MM.1S (cell line): ENCODE measurements at regions not wholly inside any gene's neighbourhood (a gene's known extent, or its start where the extent isn't known, plus 50 kb on each side); places are given as distances from the start of the nearest gene placed in this dataset.

Source experiments
- EZH2 ChIP-seq: fragments of 300-600 bp; sonication (generic); optimal IDR thresholded peaks from 2 replicates; pipeline ENCODE3; 2017; ENCODE audit warnings: low read depth, mild to moderate bottlenecking, antibody characterized with exemption, low read length, mixed read lengths
- EZH2phosphoT487 ChIP-seq: fragments of 300-600 bp; sonication (generic); IDR thresholded peaks from 2 replicates; pipeline ENCODE4 v1.6.1; 2018; ENCODE audit warnings: antibody characterized with exemption, low read length
- TF ChIP-seq, protein P1 (sequence below): fragments of 300-600 bp; sonication (generic); IDR thresholded peaks from 2 replicates; pipeline ENCODE4 v1.5.1; 2016; ENCODE audit warnings: antibody characterized with exemption, low read length, mixed read lengths

DNA sequence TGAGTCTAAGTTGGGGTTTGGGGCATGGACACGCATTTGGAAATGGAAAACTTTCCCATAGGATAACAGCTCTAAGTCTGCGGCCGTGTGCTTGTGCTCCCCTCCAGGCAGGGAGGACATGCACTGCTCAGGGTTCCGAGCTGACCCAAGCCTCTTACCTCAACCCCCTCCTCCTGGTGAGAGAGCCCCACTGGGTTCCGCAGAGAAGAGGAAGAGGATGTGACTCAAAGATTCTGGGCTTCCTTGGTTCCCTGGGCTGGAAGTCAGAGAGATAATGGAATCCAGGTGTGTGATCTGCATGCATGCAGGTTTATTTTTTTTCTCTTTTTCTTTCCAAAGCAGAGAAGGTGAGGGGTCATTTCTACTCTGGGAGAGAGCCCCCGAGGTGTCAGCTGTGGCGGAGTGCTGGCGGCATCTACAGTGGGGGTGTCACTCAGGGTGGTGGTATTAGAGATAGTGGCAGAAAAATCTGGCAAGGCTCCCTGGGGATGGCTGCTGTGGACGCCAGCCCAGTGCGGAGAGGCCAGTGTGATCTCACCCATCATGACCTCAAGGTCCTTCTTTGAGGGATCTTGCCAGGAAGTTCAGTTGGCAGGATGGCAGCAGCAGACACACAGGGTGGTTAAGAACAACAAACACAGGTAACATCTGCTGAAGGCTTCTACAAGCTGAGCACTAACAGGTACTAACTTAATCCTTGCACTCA lies 168.7 kb upstream of the HAND2 start:
- TF ChIP-seq, protein P1, sequence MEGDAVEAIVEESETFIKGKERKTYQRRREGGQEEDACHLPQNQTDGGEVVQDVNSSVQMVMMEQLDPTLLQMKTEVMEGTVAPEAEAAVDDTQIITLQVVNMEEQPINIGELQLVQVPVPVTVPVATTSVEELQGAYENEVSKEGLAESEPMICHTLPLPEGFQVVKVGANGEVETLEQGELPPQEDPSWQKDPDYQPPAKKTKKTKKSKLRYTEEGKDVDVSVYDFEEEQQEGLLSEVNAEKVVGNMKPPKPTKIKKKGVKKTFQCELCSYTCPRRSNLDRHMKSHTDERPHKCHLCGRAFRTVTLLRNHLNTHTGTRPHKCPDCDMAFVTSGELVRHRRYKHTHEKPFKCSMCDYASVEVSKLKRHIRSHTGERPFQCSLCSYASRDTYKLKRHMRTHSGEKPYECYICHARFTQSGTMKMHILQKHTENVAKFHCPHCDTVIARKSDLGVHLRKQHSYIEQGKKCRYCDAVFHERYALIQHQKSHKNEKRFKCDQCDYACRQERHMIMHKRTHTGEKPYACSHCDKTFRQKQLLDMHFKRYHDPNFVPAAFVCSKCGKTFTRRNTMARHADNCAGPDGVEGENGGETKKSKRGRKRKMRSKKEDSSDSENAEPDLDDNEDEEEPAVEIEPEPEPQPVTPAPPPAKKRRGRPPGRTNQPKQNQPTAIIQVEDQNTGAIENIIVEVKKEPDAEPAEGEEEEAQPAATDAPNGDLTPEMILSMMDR, result no peak
- TF ChIP-seq EZH2phosphoT487 (no peak), EZH2 (no peak)
